HEK293T (cell line): ENCODE measurements at regions not wholly inside any gene's neighbourhood (a gene's known extent, or its start where the extent isn't known, plus 50 kb on each side); places are given as distances from the start of the nearest gene placed in this dataset.

Experiments used
- ARNT ChIP-seq: fragments of 450-650 bp; IDR thresholded peaks from 2 replicates; pipeline ENCODE4 v1.6.1; 2017; ENCODE audit warnings: mild to moderate bottlenecking
- BHLHE40 ChIP-seq: fragments of 450-650 bp; IDR thresholded peaks from 2 replicates; pipeline ENCODE4 v1.6.1; 2016; ENCODE audit warnings: mild to moderate bottlenecking, moderate library complexity, borderline replicate concordance
- ELF4 ChIP-seq: fragments of 450-650 bp; IDR thresholded peaks from 2 replicates; pipeline ENCODE4 v1.6.1; 2017; ENCODE audit warnings: antibody characterized with exemption
- FOXA1 ChIP-seq: fragments of 450-650 bp; IDR thresholded peaks from 2 replicates; pipeline ENCODE4 v1.6.1; 2016; ENCODE audit warnings: mild to moderate bottlenecking
- FOXK2 ChIP-seq: fragments of 450-650 bp; IDR thresholded peaks from 2 replicates; pipeline ENCODE4 v1.6.1; 2016; ENCODE audit warnings: mild to moderate bottlenecking
- FOXM1 ChIP-seq: fragments of 450-650 bp; IDR thresholded peaks from 2 replicates; pipeline ENCODE4 v1.6.1; 2017; ENCODE audit warnings: mild to moderate bottlenecking, borderline replicate concordance
- HDGF ChIP-seq: fragments of 450-650 bp; IDR thresholded peaks from 2 replicates; pipeline ENCODE4 v1.6.1; 2017; ENCODE audit warnings: antibody characterized with exemption, borderline replicate concordance
- LEF1 ChIP-seq: fragments of 450-650 bp; IDR thresholded peaks from 2 replicates; pipeline ENCODE4 v1.6.1; 2017; ENCODE audit warnings: mild to moderate bottlenecking, borderline replicate concordance
- NFRKB ChIP-seq: fragments of 450-650 bp; IDR thresholded peaks from 2 replicates; pipeline ENCODE4 v1.6.1; 2016; ENCODE audit warnings: mild to moderate bottlenecking, moderate library complexity
- SP1 ChIP-seq: fragments of 450-650 bp; IDR thresholded peaks from 2 replicates; pipeline ENCODE4 v1.6.1; 2017
- TARDBP ChIP-seq: fragments of 450-650 bp; IDR thresholded peaks from 2 replicates; pipeline ENCODE4 v1.6.1; 2016
- ZNF384 ChIP-seq: fragments of 450-650 bp; IDR thresholded peaks from 2 replicates; pipeline ENCODE4 v1.6.1; 2016
- TF ChIP-seq, protein P1 (sequence below): fragments of 450-650 bp; IDR thresholded peaks from 2 replicates; pipeline ENCODE4 v1.6.1; 2016

DNA sequence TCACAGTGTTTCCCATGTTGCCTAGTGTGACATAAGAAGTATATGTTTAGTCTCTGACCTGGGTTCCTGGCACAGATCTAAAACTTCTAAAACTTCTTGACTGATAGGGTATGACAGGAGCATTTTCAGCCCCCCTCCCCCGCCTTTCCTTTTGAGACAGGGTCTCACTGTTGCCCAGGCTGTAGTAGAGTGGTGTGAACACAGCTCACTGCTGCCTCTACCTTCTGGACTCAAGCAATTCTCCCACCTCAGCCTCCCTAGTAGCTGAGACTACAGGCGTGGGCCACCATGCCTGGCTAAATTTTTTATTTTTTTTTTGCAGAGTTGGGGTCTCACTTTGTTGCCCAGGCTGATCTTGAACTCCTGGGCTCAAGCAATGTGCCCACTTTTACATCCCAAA is 421.1 kb upstream of the RGS6 start:
- TF ChIP-seq NFRKB (no peak), ELF4 (no peak), ARNT (no peak), TARDBP (no peak), SP1 (no peak), FOXK2 (no peak), BHLHE40 (no peak), FOXA1 (no peak), HDGF (no peak), FOXM1 (no peak), LEF1 (no peak), ZNF384 (no peak)
- TF ChIP-seq, protein P1, sequence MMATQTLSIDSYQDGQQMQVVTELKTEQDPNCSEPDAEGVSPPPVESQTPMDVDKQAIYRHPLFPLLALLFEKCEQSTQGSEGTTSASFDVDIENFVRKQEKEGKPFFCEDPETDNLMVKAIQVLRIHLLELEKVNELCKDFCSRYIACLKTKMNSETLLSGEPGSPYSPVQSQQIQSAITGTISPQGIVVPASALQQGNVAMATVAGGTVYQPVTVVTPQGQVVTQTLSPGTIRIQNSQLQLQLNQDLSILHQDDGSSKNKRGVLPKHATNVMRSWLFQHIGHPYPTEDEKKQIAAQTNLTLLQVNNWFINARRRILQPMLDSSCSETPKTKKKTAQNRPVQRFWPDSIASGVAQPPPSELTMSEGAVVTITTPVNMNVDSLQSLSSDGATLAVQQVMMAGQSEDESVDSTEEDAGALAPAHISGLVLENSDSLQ = no peak
